Gastroesophageal sphincter (tissue), 4 donors: ENCODE measurements at regions not wholly inside any gene's neighbourhood (a gene's known extent, or its start where the extent isn't known, plus 50 kb on each side); places are given as distances from the start of the nearest gene placed in this dataset.

ENCODE experiments used
- ATAC-seq: fragments of 150-250 bp; one replicate; pipeline ENCODE4 v1.9.1; 2016; ENCODE audit warnings: mild to moderate bottlenecking, moderate library complexity
- H3K27ac ChIP-seq, 4 donors: fragments of 200-600 bp; sonication (generic) in 3 of 4; 1 replicate in 3 of 4; 2 replicates in 1 of 4; pipeline ENCODE4 v1.5.1; 2016 to 2019
- H3K27me3 ChIP-seq: fragments of 200-600 bp; sonication (generic); one replicate; pipeline ENCODE4 v1.5.1; 2019
- H3K36me3 ChIP-seq, 2 donors: fragments of 200-600 bp; sonication (generic); one replicate each; pipeline ENCODE4 v1.5.1; 2019; ENCODE audit warnings: control low read depth in 1 of 2
- H3K4me1 ChIP-seq, 3 donors: fragments of 200-600 bp; sonication (generic); 1 replicate in 2 of 3; 2 replicates in 1 of 3; pipeline ENCODE4 v1.5.1; 2016 to 2019; ENCODE audit warnings: control low read depth in 2 of 3
- H3K4me3 ChIP-seq, 2 donors: fragments of 200-600 bp; sonication (generic); one replicate each; pipeline ENCODE4 v1.5.1; 2019; ENCODE audit warnings: mild to moderate bottlenecking in 1 of 2, moderate library complexity in 1 of 2
- H3K9me3 ChIP-seq, 3 donors: fragments of 200-600 bp; sonication (generic); one replicate each; pipeline ENCODE4 v1.5.1; 2017 to 2019; ENCODE audit warnings: control low read depth in 2 of 3
- EP300 ChIP-seq: sonication (generic); formaldehyde crosslinking; IDR thresholded peaks from one replicate; pipeline ENCODE4 v1.6.1; 2017; ENCODE audit warnings: antibody characterized with exemption, mild to moderate bottlenecking
- POLR2A ChIP-seq, 2 donors: fragments of 450-650 bp; IDR thresholded peaks; one replicate each; pipeline ENCODE4 v1.6.1; 2017; ENCODE audit warnings: antibody characterized with exemption in 2 of 2, mild to moderate bottlenecking in 2 of 2, moderate library complexity in 1 of 2
- POLR2AphosphoS5 ChIP-seq: sonication (generic); formaldehyde crosslinking; IDR thresholded peaks from one replicate; pipeline ENCODE4 v1.6.1; 2017; ENCODE audit warnings: antibody characterized with exemption
- WGBS, 2 donors: methylation state at CpG; one replicate each; pipeline ENCODE4 v1.1.5; 2018; ENCODE audit warnings: low coverage in 1 of 2; 5-methylcytosine and 5-hydroxymethylcytosine counted together
- TF ChIP-seq, protein P1 (sequence below), 4 experiments: fragments of 200-600 bp in 2 of 4; fragments of 450-650 bp in 2 of 4; sonication (generic) in 1 of 4; IDR thresholded peaks; one replicate each; pipeline ENCODE4 v1.5.1; 2017 to 2019; ENCODE audit warnings: antibody characterized with exemption in 4 of 4, mild to moderate bottlenecking in 2 of 4, moderate library complexity in 2 of 4

DNA sequence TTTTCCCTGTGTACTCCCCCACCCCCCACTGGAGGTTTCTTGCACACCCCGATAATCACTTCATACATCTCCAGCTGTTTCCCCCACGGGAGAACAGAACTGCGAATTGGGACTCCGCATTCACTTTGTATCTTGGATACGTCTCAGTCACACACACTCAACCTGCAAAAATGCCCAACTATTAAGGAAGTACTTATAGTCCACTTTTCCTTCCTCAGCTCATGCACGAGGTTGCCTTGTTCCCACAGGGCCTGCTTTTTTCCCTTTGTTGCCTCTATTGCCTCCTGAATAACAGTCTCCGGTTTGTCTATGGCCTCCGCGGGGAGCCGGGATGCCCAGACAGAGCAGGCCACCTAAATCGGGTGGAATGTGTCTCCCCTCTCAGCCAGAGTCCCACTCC lies 282.3 kb downstream of the PYDC2 start:
- no peak for ATAC-seq
- TF ChIP-seq, protein P1, sequence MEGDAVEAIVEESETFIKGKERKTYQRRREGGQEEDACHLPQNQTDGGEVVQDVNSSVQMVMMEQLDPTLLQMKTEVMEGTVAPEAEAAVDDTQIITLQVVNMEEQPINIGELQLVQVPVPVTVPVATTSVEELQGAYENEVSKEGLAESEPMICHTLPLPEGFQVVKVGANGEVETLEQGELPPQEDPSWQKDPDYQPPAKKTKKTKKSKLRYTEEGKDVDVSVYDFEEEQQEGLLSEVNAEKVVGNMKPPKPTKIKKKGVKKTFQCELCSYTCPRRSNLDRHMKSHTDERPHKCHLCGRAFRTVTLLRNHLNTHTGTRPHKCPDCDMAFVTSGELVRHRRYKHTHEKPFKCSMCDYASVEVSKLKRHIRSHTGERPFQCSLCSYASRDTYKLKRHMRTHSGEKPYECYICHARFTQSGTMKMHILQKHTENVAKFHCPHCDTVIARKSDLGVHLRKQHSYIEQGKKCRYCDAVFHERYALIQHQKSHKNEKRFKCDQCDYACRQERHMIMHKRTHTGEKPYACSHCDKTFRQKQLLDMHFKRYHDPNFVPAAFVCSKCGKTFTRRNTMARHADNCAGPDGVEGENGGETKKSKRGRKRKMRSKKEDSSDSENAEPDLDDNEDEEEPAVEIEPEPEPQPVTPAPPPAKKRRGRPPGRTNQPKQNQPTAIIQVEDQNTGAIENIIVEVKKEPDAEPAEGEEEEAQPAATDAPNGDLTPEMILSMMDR (IDR thresholded peaks at IDR 0.05), result no peak
- TF ChIP-seq EP300 (no peak), POLR2A (IDR thresholded peaks at IDR 0.05) (no peak), POLR2AphosphoS5 (no peak)
- H3K27ac ChIP-seq, result no peak overlapping the region
- 75 to 90% methylated on average over 2 to 7 of the region's 11 CpGs for WGBS, 2 donors
- H3K27me3 ChIP-seq, result no peaks in the 10 kb centered on the region
- H3K9me3 ChIP-seq, result peaks cover 0 to 28% (median 0%) of the 10 kb centered on the region in 3 donors
- no peaks in the 10 kb centered on the region for H3K36me3 ChIP-seq
- H3K4me1 ChIP-seq, result no peaks in the 10 kb centered on the region
- no peak overlapping the region for H3K4me3 ChIP-seq

DNA sequence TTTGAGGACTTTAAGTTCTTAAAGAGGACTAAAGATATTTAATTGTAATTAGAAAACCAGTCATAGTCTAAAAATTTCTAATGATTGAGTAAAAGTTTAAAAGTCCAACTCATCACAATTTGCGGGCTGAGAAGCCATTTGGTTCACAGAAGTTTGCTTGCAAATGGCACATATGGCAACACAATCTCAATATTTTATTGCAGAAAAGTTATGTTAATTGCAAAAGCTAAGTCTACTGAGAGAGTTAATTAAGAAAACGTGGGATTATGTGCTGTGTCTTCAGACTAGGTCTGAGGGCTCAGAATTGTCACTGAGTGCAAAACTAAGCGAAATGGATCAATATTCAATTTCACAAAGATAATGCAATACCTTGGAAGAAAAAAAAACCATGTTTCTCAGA lies 289.7 kb downstream of the PYDC2 start:
- H3K27ac ChIP-seq, result no peak overlapping the region
- no peak for TF ChIP-seq EP300
- TF ChIP-seq, protein P1 (IDR thresholded peaks at IDR 0.05), result no peak
- H3K4me3 ChIP-seq, result no peak overlapping the region
- no peaks in the 10 kb centered on the region for H3K27me3 ChIP-seq
- H3K9me3 ChIP-seq, result no peaks in the 10 kb centered on the region
- H3K4me1 ChIP-seq, result no peaks in the 10 kb centered on the region
- no peaks in the 10 kb centered on the region for H3K36me3 ChIP-seq
- 68 to 85% methylated on average over 3 of the region's 3 CpGs for WGBS, 2 donors
- ATAC-seq, result no peak

DNA sequence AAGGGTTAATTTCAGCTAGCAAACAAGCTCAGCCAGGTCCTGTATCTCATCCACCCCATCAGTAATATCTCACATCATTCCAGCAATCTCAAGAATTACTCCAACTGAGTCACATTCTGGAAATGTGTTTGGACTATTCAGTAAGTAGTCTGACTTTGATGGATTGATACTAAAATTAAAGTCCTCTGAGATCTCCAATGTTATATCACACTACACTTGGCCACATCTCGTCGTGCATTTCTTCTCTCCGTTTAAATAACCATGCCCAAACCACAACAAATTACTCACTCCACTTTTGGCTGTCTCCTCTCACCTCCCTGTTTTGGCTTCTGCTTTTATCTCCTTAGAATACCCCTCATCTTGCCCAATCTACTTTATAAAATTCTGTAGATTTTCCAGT lies 292.2 kb downstream of the PYDC2 start:
- no peaks in the 10 kb centered on the region for H3K27me3 ChIP-seq
- ATAC-seq, result no peak
- H3K9me3 ChIP-seq, result no peaks in the 10 kb centered on the region
- no peaks in the 10 kb centered on the region for H3K4me1 ChIP-seq
- H3K27ac ChIP-seq, result no peak overlapping the region
- TF ChIP-seq POLR2AphosphoS5 (no peak), EP300 (no peak), POLR2A (IDR thresholded peaks at IDR 0.05) (no peak)
- TF ChIP-seq, protein P1 (IDR thresholded peaks at IDR 0.05), result no peak
- no peaks in the 10 kb centered on the region for H3K36me3 ChIP-seq
- H3K4me3 ChIP-seq, result no peak overlapping the region
- WGBS, 2 donors, result 15 to 32% methylated on average over 2 to 3 of the region's 3 CpGs

DNA sequence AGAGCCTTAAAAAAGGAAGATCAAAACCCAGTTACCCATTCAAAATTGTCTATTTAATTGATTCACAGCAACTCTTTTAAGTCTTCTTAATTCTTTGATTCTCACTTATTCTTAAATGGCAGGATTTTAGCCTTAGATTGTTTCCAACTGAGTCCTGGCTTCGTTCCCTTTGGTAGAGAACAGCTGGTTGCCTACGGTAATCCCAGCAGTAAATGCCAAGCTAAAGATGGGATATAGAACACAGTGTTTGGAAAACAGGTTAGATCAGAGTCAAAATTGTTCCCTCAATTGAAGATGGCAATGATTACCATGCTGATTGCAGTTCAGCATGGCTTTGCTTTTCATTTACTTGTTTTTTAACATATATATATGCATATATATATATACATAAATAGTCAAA lies 300.9 kb downstream of the PYDC2 start:
- H3K4me1 ChIP-seq, result no peaks in the 10 kb centered on the region
- WGBS, 2 donors, result 47 to 48% methylated on average over 2 of the region's 2 CpGs
- ATAC-seq, result no peak

DNA sequence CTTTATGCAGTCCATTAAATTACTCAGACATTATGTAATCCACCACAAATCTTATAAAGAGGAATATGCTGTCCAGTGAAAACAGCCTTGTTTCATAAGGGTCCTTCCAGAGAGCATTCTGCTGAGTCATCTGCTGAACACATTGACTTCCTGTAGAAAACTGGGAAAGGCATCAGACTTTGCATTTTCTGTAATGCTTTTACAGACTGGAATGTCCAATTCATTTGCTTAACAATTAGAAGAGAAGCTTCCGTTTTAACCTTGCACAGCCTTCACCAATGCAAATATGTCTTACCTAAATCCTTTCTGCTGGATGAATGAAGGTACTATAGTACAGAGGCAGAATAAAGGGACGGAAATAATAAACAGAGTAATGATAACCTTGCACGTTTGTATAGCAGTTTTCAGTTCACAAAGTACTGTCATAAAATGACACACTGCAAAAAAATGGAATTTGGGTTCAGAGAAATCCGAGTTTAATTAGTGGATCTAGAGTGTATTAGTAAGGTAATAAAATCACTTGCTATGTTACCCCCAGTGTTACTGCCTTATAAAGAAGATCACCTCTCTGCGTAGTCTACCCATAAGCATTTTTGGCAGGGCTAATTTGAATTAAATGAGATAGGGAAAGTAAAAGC lies 301.5 kb downstream of the PYDC2 start:
- Histone ChIP-seq H3K4me1 (no peaks in the 10 kb centered on the region), H3K36me3 (no peaks in the 10 kb centered on the region), H3K9me3 (no peaks in the 10 kb centered on the region), H3K4me3 (no peak overlapping the region), H3K27me3 (no peaks in the 10 kb centered on the region), H3K27ac (no peak overlapping the region)
- TF ChIP-seq POLR2AphosphoS5 (no peak), EP300 (no peak), POLR2A (IDR thresholded peaks at IDR 0.05) (no peak)
- TF ChIP-seq, protein P1 (IDR thresholded peaks at IDR 0.05), result no peak
- no peak for ATAC-seq
- 40 to 45% methylated on average over 5 of the region's 5 CpGs for WGBS, 2 donors

More for the DNA sequence above, 300.9 kb downstream of the PYDC2 start:
- no peaks in the 10 kb centered on the region for H3K27me3 ChIP-seq
- no peak overlapping the region for H3K4me3 ChIP-seq
- no peak for TF ChIP-seq POLR2A (IDR thresholded peaks at IDR 0.05)
- TF ChIP-seq, protein P1 (IDR thresholded peaks at IDR 0.05), result no peak
- no peak for TF ChIP-seq POLR2AphosphoS5
- no peak for TF ChIP-seq EP300
- H3K9me3 ChIP-seq, result no peaks in the 10 kb centered on the region
- H3K27ac ChIP-seq, result no peak overlapping the region
- H3K36me3 ChIP-seq, result no peaks in the 10 kb centered on the region
